ENCODE measurements at regions not wholly inside any gene's neighbourhood (a gene's known extent, or its start where the extent isn't known, plus 50 kb on each side); places are given as distances from the start of the nearest gene placed in this dataset.

DNA sequence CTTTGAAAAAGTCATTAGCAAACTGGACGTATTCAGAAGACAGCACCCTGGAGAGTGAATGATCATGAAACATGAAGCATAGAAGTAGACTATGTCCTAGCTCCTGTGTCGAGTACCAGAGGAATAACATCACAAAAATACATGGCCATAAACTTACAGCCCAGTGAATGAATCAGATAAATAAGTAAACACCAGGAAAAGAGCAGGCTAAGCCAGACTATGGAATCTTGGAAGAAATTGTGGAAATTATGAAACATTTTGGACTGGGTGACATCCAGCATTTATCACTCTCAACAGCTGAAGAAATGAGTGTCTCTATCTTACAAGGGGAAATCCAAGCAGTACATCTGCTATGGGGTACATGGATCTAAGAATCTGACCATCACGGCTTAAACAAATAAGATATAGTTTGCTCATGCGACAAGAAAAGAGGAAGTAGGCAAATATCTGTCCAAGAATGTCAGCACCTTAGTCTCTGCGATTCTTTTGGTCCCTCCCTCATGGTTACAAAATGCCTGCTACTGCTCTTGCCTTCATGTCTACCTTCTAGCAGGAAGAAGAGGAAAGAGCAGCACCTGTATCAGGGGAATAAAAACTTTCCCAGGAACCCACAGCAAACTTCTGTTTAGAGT is 481.5 kb downstream of the BCOR start:
- DNase-seq = no peak

- no peak for DNase-seq
Observed at GRCh38 chrX:39616731-39617130, 481.0 kb downstream of the BCOR start.

DNA sequence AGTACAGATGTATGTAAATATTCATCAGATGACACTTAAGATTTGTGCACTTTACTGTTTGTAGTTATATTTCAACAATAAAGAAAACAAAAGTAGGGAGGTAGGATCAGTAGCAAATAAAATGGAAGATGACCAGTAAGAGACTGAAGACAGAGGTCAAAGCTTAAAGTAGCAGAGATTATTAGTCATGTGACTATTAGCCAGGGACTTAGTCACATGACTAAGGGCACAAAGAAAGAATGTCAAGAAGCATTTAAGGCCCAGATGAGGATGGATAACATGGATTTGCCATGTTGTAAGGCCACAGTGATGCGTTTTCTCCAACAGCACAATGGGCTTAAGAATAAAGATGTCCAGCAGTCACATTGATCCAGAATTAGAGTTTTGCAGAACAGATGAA is 479.6 kb downstream of the BCOR start:
- no peak for DNase-seq

DNA sequence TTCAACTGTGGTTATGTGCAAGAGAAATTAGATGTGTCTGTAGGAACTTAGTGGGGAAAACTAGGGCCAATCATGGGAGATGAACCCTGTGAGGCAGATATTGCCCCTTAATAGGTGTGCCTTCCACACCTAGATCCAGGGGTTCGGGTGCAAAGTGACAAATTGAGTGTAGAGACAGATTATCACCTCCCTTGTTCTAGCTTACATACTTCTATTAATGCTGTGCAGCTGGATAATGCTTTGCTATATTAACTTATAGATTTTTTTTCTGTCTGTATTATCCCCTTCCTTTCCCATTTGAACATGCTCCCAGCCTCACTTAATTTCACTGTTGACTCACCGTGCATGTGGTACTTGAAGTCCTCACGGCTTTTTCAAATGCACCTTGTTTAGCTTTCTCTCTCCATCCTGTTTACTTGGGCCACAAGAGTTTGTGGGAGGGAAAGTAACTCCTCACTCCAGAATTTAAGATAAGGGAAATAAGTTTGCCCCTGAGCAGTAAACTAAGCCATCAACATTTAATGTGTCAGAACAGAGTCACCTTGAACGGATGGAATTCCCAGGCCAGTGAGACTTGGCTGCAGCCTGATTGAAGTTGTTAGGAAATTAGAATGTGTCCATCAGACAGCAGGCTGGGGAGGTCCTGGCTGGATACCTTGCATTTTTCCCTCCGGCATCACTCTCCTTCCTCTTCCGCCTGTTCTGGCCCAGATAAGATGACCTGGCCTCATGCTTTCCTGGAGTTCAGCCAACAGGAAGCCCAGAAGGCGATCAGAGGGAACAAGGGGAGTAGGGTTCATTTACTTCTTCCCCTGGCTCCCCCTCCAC is 478.4 kb downstream of the BCOR start:
- DNase-seq = no peak

GRCh38 chrX:39624166-39624565 is 473.6 kb downstream of the BCOR start:
- no peak for DNase-seq

- no peak for DNase-seq
Observed at GRCh38 chrX:39625810-39626209, 471.9 kb downstream of the BCOR start.

DNA sequence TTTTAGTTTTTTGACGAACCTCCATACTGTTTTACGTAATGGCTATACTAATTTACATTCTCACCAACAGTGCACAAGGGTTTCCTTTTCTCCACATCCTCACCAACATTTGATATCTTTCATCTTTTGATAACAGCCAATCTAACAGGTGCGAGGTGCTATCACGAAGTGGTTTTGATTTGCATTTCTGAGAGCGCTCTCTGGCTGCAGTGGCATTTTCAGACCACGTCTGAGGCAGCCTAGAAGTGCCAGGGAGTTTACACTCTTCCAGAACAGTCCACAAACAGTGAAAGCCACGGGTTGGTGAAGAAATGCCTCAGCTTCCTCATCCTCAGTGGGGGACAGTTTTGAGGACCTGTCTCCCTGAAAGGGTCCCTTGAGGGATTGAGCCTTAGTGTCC is 471.0 kb downstream of the BCOR start:
- no peak for DNase-seq

DNA sequence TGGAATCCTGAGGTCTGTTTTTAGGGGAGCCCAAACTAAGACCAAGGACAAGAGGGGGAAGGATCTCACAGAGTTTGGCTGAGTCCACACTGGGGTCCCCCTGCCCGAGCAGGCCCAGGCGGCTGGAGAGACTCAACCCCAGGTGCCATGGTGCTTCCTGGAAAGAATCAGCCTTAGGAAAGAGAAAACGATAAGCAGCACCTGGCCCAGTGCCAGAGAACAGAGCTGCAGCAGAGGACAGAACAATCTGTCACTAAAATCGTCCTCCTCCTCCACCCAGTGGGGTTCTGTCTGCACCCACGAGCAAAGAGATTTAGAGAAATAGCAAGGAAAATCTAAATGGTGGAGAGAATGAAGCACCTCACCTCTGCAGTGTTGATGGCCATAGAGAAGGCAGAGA is 470.5 kb downstream of the BCOR start:
- no peak for DNase-seq

- DNase-seq = no peak
Observed at GRCh38 chrX:39629001-39629400, 468.8 kb downstream of the BCOR start.

GRCh38 chrX:39630344-39630743 is 467.4 kb downstream of the BCOR start:
- DNase-seq = no peak

DNA sequence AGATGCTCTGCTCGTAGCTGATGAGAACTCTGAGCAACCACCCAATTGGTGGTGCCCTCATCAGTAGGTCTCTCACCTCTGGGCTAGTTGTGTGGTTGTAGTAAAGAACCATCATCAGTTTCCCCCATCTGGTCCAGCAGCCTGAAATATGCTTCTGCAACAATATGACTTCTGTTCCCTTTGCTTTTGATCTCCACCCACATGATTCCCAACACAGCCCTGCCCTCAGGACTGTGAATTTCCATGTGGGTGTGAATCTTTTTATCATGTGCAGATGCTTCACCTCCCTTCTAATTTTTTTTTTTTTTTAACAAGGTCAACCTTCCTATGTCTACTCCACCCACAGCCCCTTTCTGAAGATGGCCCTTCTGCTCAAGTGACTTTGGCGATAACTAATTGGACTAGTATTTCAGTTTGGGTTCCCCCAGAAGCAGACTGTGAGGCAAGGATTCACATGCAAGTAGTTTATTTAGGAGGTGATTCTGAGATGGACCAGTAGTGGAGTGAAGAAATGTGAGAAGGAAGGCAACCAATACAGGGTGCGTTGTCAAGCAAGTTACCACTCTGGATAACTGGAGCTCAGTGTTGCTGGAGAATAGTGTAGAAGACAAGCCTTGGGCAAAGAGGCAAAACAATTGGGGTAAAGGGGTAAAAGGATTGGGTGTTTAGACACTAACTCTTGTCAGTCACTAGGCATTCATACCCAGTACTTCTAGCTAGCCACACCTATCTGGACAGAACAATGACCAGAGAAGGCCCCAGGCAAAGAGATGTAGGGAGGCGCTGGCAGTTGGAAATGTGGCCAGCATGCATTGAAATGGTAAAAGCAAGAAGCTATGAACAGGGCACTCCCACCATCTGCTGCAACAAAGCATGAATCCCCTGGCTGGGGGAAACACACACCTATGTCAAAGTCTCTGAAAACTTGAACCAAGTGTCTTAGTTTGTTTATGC is 466.2 kb downstream of the BCOR start:
- DNase-seq = no peak

DNA sequence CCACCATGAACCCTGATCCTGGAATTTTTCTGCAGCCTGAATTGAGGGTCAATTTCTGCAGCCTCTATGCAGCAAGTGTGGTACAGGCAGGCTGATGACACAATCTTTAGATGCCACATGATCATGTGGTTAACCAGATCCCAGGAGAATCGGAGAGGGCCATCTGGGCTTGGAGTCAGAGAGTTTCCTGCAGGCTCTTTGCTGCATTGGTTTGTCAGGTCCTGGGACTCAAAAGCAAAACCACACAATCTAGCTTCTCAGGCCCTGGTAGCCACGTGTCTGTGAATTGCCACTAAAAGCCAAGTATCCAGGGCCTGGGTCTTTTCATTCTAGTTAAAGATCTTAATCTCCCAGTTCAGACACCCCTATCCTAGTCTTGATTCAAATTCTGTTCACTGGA is 464.5 kb downstream of the BCOR start:
- DNase-seq = no peak

DNA sequence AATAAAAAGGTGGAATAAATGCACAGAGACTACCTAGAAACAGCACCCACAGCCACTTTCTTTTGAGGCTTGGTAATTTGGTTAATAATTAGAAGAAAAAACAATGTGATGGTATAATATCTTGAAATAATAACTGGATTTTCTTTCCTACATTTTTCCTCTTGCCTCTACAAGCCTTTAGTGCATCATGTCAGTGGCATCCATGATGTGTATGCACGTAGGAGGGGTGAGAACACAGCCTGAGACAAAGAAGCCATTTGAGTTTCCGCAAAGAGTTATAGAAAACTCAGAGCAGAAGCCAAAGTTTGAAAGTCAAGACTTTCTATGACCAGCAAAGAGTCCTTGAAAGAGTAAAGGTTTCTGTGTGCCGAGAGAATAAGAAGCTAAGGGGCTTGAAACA is 461.3 kb downstream of the BCOR start:
- DNase-seq = no peak

GRCh38 chrX:39638526-39638925 is 459.2 kb downstream of the BCOR start:
- DNase-seq = no peak

DNA sequence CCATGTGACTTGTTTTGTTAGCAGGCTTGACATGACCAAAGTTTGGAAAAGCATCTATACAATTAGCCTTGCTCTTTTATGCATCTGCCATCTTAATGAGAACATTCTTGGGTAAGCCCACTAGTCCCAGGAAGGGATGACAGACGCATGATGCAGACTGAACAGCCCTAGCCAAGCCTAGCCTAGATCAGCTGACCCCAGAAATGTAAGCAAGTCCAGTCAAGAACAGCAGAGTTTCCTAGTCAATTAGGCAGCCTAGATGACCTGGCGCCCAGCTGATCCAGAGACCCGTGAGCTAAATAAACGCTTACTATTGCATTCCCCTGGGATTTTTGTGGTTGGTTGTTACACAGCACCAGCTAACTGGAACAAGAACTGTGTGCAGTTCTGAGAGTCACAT is 457.9 kb downstream of the BCOR start:
- DNase-seq = no peak

GRCh38 chrX:39640866-39641265 is 456.9 kb downstream of the BCOR start:
- no peak for DNase-seq

DNA sequence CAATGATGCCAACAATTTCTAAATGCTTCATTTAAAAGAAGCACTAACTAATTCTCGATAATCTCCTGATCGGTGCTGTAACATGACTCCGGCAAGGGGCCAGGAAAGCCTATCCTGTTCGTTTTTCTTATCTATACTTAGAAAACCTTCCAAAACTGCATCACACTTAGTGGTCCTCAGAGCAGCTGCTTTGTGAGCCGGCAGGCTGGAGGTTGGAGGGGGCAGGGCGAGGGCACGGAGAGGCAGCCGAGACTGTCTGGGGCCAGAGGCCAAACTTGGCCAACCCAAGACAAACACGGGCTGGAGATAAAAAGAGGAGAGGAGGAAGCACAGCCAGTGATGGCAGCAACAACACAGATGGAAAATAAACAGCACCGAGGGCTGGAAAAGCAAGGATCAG is 455.7 kb downstream of the BCOR start:
- DNase-seq = no peak

GRCh38 chrX:39643550-39643949 is 454.2 kb downstream of the BCOR start:
- no peak for DNase-seq

DNA sequence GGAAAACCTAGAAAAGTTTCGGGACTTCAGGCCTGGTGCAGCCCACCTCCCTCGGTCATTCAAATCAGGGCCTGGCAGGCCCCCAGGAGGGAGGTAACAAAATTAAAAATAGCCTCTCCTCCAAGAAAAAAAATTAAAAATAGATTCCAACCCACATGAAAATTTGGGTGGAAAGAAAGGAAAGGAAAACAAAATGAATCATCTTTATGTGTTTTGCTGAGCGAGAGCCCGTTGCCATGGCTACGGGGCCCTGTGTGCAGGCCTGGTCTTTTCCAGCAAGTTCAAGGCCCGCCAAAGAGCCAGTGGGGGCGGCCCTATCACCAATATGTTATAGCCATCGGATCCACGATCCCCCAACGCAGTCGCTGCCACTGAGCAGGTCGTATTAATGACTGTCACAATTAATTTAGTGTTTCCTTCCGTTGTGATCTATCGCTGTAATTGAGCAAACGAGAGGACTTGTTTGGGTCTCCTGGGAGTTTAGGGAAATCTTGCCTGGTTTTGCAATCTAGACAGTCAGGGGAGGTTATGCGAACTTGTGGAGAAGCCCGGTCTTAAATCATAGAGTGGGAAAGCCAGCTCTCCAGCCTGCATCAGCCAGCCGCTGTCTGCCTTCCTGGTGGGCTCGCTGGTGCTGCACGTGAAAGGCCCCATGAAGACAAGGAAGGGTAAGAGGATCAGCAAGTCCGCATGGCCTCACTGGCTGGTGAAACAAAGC is 452.4 kb downstream of the BCOR start:
- DNase-seq = no peak

DNA sequence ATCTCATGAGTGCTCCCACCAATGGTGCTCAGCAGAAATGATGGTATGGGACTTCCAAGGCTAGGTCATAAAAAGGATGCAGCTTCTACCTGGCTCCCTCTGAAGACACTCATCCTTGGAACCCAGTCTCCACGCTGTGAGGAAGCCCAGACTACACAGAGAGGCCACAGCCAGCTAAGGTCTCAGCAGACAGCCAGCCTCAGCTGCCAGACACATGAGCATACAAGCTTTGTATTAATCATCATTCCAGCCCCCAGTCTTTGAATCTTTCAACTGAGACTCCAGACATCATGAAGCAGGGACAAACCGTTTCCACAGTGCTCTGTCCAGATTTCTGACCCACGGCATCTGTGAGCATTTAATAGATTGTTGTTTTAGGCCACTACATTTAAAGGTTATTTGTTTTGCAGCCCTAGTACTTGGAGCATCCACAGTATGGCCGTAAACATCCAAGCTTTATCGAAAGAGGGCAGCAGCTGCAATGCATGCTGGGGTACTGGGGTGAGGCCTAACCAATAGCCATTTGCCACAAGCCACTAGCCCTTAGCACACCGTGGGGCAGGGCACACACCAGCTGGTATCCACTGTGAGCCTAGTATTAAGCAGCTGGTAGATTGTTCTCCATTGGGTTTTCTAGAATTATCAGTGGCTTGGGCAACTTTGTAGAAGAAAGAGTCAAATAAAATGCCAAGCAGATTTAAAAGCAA is 449.1 kb downstream of the BCOR start:
- no peak for DNase-seq

- DNase-seq = no peak
Observed at GRCh38 chrX:39650768-39651347, 446.9 kb downstream of the BCOR start.

DNA sequence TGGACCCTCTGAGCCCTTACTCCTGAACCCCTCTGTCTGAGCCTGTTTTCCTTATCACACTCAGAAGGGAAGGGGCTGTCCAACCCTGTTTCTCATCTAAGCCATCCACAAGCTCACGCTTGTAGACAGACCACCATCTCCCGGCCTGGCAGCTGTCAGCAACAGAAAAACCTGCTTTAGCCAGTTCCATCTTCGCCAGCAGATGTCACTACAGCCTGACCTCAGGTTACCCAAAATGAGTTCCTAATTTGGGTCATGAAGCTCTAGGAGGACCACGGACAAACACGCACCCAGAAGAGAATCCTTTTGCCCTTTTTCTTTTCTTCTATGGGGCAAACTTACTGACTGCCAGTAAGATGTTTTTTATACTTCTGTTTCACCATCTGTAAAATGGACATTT is 445.4 kb downstream of the BCOR start:
- peak; percentile 16 for DNase-seq

Data from CD4-positive, alpha-beta T cell treated with Interleukin-10 for 1 hour (primary cell).